ENCODE measurements at regions not wholly inside any gene's neighbourhood (a gene's known extent, or its start where the extent isn't known, plus 50 kb on each side); places are given as distances from the start of the nearest gene placed in this dataset.

DNA sequence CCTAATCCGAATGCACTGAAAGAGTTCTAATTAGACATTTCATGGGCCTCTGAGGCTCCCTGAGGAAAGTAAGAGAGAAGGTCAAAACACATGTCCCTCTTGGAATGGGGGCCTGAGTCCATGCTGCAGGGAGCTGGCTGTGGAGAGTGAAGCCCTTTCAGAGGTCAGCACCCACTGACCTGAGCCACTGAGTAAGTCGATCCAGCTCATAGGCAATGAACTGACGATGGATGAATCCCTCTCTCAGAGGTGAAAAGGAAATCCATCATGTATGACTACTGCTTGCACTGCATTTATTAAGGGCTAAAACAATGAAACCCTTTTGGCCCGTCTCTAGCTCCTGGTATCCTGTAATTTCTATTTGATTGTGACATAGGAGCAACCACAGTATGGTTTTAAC lies 288.9 kb upstream of the VLDLR start:
- CTCF ChIA-PET = no interaction called here
- Histone ChIP-seq H3K36me3 (ENCODE audit: insufficient read depth, low read length) (no peaks in the 10 kb centered on the region), H3K27me3 (ENCODE audit: insufficient read depth, low read length, poor library complexity, severe bottlenecking) (no peaks in the 10 kb centered on the region), H3K4me3 (ENCODE audit: low read length) (no peak overlapping the region), H3K27ac (ENCODE audit: low read depth, low read length) (no peak overlapping the region), H3K9me3 (ENCODE audit: low read length) (no peaks in the 10 kb centered on the region), H3K4me1 (ENCODE audit: insufficient read depth, low read length) (no peaks in the 10 kb centered on the region)
- POLR2A ChIA-PET = no interaction called here
- Mint-ChIP-seq H3K36me3 (no peaks in the 10 kb centered on the region), H3K4me1 (no peaks in the 10 kb centered on the region), H3K27me3 (peaks cover 3 to 7% of the 10 kb centered on the region in 2 donors), H3K9me3 (no peaks in the 10 kb centered on the region), H3K4me3 (no peak overlapping the region), H3K27ac (no peak overlapping the region)
- no peak for DNase-seq

DNA sequence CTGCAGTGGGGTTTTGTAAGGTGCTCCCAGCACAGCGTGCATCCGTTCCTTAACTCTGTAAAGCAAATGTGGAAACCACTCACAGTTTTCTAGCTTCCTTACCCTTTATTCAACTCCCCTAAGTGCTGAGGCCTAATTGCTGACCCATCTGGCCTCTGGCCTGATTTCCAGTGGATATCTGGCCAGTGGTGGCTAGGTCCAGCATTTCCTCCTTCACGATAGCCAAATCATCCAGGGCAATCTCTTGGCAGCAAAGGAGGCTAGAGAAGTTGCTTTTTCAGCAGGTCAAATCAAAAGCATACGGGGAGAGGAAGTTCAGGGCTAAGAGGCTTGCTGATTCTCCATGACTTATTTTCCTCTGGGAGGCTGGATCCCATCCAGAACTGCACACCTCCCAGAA lies 286.3 kb upstream of the VLDLR start:
- ChIA-PET CTCF (no interaction called here), POLR2A (no interaction called here)
- H3K4me1 Mint-ChIP-seq = no peaks in the 10 kb centered on the region
- DNase-seq = no peak
- Histone ChIP-seq H3K27ac (ENCODE audit: low read depth, low read length) (no peak overlapping the region), H3K9me3 (ENCODE audit: low read length) (no peaks in the 10 kb centered on the region), H3K4me3 (ENCODE audit: low read length) (no peak overlapping the region), H3K36me3 (ENCODE audit: insufficient read depth, low read length) (no peaks in the 10 kb centered on the region), H3K27me3 (ENCODE audit: insufficient read depth, low read length, poor library complexity, severe bottlenecking) (no peaks in the 10 kb centered on the region), H3K4me1 (ENCODE audit: insufficient read depth, low read length) (no peaks in the 10 kb centered on the region)
- H3K9me3 Mint-ChIP-seq = no peaks in the 10 kb centered on the region
- H3K27me3 Mint-ChIP-seq = peaks cover 3% of the 10 kb centered on the region in 2 donors
- no peak overlapping the region for H3K4me3 Mint-ChIP-seq
- no peaks in the 10 kb centered on the region for H3K36me3 Mint-ChIP-seq
- H3K27ac Mint-ChIP-seq = no peak overlapping the region

DNA sequence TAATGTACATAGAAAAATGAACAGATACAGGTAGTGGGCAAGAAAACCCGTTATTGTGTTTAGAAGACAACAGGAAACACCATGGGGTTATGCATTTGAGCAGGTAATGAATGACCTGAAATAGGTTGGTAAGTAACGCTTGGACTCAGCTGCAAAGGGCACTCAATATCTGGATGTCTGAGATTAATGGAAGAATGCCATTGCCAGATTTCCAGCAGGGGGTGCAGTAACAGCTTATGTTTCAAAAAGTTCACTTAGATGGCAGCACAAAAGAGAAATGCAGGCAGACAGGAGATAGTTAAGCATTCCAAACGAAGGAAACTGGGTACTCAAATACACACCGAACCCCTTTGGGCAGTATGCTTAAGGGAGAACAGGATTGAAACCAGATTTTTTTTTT lies 285.5 kb upstream of the VLDLR start:
- Mint-ChIP-seq H3K9me3 (no peaks in the 10 kb centered on the region), H3K36me3 (no peaks in the 10 kb centered on the region), H3K27me3 (peaks cover 3% of the 10 kb centered on the region in 2 donors), H3K27ac (no peak overlapping the region), H3K4me3 (no peak overlapping the region), H3K4me1 (no peaks in the 10 kb centered on the region)
- no peak overlapping the region for H3K4me3 ChIP-seq (ENCODE audit: low read length)
- no peaks in the 10 kb centered on the region for H3K4me1 ChIP-seq (ENCODE audit: insufficient read depth, low read length)
- no peaks in the 10 kb centered on the region for H3K36me3 ChIP-seq (ENCODE audit: insufficient read depth, low read length)
- CTCF ChIA-PET = no interaction called here
- H3K9me3 ChIP-seq (ENCODE audit: low read length) = no peaks in the 10 kb centered on the region
- H3K27ac ChIP-seq (ENCODE audit: low read depth, low read length) = no peak overlapping the region
- no peaks in the 10 kb centered on the region for H3K27me3 ChIP-seq (ENCODE audit: insufficient read depth, low read length, poor library complexity, severe bottlenecking)
- DNase-seq = no peak
- POLR2A ChIA-PET = no interaction called here

DNA sequence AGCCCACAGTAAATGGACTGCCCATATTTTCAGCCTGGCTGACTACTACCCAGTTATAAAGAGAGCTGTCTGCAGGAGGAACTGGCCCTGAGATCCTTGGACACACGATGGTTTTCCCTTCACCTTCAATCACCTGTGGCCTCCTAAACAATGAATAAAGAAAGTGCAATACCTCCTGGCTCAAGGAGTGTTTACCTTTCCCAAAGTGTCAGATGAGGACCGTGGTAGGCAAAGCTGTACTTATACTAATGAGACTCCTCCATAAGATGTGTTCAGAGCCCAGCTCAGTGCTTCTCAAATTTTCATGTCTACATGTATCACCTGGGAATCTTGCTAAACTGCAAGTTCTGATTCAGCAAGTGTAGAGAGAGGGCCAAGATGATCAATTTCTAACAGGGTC lies 284.5 kb upstream of the VLDLR start:
- no peak overlapping the region for H3K4me3 Mint-ChIP-seq
- Histone ChIP-seq H3K36me3 (ENCODE audit: insufficient read depth, low read length) (no peaks in the 10 kb centered on the region), H3K27me3 (ENCODE audit: insufficient read depth, low read length, poor library complexity, severe bottlenecking) (no peaks in the 10 kb centered on the region), H3K27ac (ENCODE audit: low read depth, low read length) (no peak overlapping the region), H3K4me3 (ENCODE audit: low read length) (no peak overlapping the region), H3K9me3 (ENCODE audit: low read length) (no peaks in the 10 kb centered on the region), H3K4me1 (ENCODE audit: insufficient read depth, low read length) (no peaks in the 10 kb centered on the region)
- ChIA-PET POLR2A (no interaction called here), CTCF (no interaction called here)
- no peak for DNase-seq
- no peaks in the 10 kb centered on the region for H3K36me3 Mint-ChIP-seq
- no peaks in the 10 kb centered on the region for H3K9me3 Mint-ChIP-seq
- no peak overlapping the region for H3K27ac Mint-ChIP-seq
- peaks cover 4 to 7% of the 10 kb centered on the region in 2 donors for H3K27me3 Mint-ChIP-seq
- H3K4me1 Mint-ChIP-seq = no peaks in the 10 kb centered on the region

DNA sequence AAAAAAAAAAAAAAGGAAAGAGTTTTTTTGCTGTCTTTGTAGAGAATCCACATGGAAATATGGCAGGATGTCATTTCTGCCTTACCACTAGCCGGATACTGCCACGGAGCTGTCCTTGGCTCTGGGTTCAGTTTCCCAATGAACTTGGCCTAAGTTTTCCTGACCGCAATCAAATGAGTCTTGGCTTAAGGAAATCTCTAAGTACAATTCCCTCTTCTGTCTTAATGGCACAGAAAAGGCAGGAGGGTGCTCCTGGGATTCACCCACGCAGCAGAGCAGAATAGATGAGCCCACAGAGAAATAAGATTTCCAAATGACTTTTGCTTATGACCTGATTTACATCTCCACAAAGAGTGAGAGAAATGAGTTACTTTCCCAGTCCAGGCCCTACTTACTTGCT lies 284.0 kb upstream of the VLDLR start:
- CTCF ChIA-PET = no interaction called here
- Histone ChIP-seq H3K4me1 (ENCODE audit: insufficient read depth, low read length) (no peaks in the 10 kb centered on the region), H3K27ac (ENCODE audit: low read depth, low read length) (no peak overlapping the region), H3K4me3 (ENCODE audit: low read length) (no peak overlapping the region), H3K27me3 (ENCODE audit: insufficient read depth, low read length, poor library complexity, severe bottlenecking) (no peaks in the 10 kb centered on the region), H3K36me3 (ENCODE audit: insufficient read depth, low read length) (no peaks in the 10 kb centered on the region), H3K9me3 (ENCODE audit: low read length) (no peaks in the 10 kb centered on the region)
- no peaks in the 10 kb centered on the region for H3K4me1 Mint-ChIP-seq
- peaks cover 0 to 2% (median 0%) of the 10 kb centered on the region in 5 donors for H3K9me3 Mint-ChIP-seq
- no peak for DNase-seq
- no peaks in the 10 kb centered on the region for H3K36me3 Mint-ChIP-seq
- peaks cover 4 to 10% of the 10 kb centered on the region in 2 donors for H3K27me3 Mint-ChIP-seq
- no peak overlapping the region for H3K27ac Mint-ChIP-seq
- H3K4me3 Mint-ChIP-seq = no peak overlapping the region
- POLR2A ChIA-PET = no interaction called here

DNA sequence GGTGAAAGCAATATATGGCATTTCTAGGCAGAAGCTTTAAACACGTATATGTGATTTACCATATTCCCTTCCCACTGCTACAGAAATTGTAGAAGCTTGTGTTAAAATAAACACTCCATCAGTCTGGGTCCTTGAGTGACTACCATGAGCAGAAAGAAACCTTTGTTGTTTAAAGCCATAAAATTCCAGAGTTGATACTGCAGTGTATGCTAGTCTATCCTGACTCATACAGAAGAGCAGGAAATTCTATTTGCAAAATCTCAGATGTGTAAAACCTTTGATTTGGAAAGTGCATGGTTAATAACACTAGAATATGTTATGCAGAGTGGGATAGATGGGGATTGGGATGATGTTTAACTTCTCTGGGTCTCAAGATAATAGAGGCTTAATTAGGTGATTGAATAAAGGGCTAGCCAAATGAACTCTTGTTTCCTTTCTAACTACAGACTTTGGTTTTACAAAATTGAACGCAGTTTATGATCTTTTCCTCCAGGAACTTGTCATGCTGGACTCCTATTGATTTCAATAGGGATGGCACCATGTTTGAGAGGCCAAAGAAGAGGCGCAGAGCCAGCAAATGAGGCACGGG lies 282.7 kb upstream of the VLDLR start:
- POLR2A ChIA-PET = no interaction called here
- Histone ChIP-seq H3K27ac (ENCODE audit: low read depth, low read length) (no peak overlapping the region), H3K27me3 (ENCODE audit: insufficient read depth, low read length, poor library complexity, severe bottlenecking) (no peaks in the 10 kb centered on the region), H3K4me1 (ENCODE audit: insufficient read depth, low read length) (no peaks in the 10 kb centered on the region), H3K9me3 (ENCODE audit: low read length) (no peaks in the 10 kb centered on the region), H3K36me3 (ENCODE audit: insufficient read depth, low read length) (no peaks in the 10 kb centered on the region), H3K4me3 (ENCODE audit: low read length) (no peak overlapping the region)
- Mint-ChIP-seq H3K27me3 (peaks cover 4 to 8% of the 10 kb centered on the region in 2 donors), H3K4me1 (no peaks in the 10 kb centered on the region), H3K36me3 (no peaks in the 10 kb centered on the region), H3K27ac (no peak overlapping the region), H3K4me3 (no peak overlapping the region), H3K9me3 (peaks cover 0 to 2% (median 0%) of the 10 kb centered on the region in 5 donors)
- CTCF ChIA-PET = no interaction called here
- DNase-seq = no peak

DNA sequence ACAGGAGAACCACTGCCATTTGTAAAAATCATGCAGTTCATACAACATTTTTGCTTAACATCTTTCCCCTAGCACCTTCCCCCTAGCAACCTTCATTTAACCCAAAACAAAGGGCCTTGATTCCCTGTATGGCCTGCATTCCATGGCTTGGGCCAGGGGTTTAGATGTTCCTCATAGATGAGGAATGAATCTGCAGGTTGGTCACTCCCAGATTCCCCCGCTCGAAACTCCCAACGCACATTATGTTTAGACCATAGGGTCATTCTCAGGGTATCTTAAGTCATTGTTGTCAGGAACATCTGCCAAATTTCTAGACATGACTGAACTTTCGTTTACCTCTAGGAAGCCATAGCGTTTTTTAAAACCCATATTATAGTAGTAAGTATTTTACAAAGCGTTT lies 282.2 kb upstream of the VLDLR start:
- Histone ChIP-seq H3K4me3 (ENCODE audit: low read length) (no peak overlapping the region), H3K9me3 (ENCODE audit: low read length) (no peaks in the 10 kb centered on the region), H3K36me3 (ENCODE audit: insufficient read depth, low read length) (no peaks in the 10 kb centered on the region), H3K4me1 (ENCODE audit: insufficient read depth, low read length) (no peaks in the 10 kb centered on the region), H3K27me3 (ENCODE audit: insufficient read depth, low read length, poor library complexity, severe bottlenecking) (no peaks in the 10 kb centered on the region), H3K27ac (ENCODE audit: low read depth, low read length) (no peak overlapping the region)
- POLR2A ChIA-PET = no interaction called here
- H3K4me1 Mint-ChIP-seq = no peaks in the 10 kb centered on the region
- DNase-seq = no peak
- CTCF ChIA-PET = no interaction called here
- H3K27me3 Mint-ChIP-seq = peaks cover 4 to 8% of the 10 kb centered on the region in 2 donors
- no peaks in the 10 kb centered on the region for H3K36me3 Mint-ChIP-seq
- H3K9me3 Mint-ChIP-seq = peaks cover 0 to 2% (median 0%) of the 10 kb centered on the region in 5 donors
- H3K4me3 Mint-ChIP-seq = no peak overlapping the region
- H3K27ac Mint-ChIP-seq = no peak overlapping the region

DNA sequence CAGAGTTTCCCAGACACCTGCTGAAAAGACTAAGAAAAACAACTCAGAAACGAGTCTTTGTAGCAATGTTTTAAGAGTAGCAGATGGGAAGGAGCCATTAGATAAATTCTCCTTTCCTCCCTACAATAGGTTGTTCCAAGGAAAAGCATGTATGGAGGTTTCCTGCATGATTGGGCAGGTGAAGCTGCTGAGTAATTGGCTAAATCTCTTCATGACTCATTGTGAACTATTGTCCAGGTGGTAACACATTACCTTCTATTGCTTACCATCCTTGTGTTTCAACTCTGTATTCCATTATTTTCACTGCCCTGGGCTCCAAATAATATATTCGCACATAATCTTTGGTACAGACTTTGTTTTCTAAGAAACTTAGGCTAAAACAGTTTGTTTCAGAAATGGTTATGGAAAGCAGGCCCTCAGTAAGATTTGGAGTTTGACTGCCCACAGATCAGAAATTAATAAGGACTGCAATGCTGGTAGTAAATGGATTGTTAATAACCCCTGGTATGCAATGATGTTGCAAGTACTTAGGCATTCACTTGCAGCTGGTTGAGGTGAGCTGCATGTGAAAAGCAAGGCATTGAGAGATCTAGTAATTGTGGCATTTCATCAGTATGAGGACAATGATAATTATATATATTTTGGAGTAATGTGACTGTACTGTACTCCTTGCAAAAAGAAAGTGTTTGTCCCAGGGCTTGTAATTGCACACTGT lies 281.4 kb upstream of the VLDLR start:
- H3K27ac ChIP-seq (ENCODE audit: low read depth, low read length) = no peak overlapping the region
- no peak overlapping the region for H3K4me3 ChIP-seq (ENCODE audit: low read length)
- H3K4me3 Mint-ChIP-seq = no peak overlapping the region
- no peaks in the 10 kb centered on the region for H3K36me3 ChIP-seq (ENCODE audit: insufficient read depth, low read length)
- no peaks in the 10 kb centered on the region for H3K9me3 ChIP-seq (ENCODE audit: low read length)
- H3K27me3 Mint-ChIP-seq = peaks cover 3 to 8% of the 10 kb centered on the region in 2 donors
- no peaks in the 10 kb centered on the region for H3K4me1 ChIP-seq (ENCODE audit: insufficient read depth, low read length)
- H3K27ac Mint-ChIP-seq = no peak overlapping the region
- CTCF ChIA-PET = no interaction called here
- DNase-seq = no peak
- H3K9me3 Mint-ChIP-seq = peaks cover 0 to 2% (median 0%) of the 10 kb centered on the region in 5 donors
- no peaks in the 10 kb centered on the region for H3K4me1 Mint-ChIP-seq
- POLR2A ChIA-PET = no interaction called here
- H3K36me3 Mint-ChIP-seq = no peaks in the 10 kb centered on the region
- H3K27me3 ChIP-seq (ENCODE audit: insufficient read depth, low read length, poor library complexity, severe bottlenecking) = no peaks in the 10 kb centered on the region

All from CD8-positive, alpha-beta memory T cell (primary cell).